Progenitor cell of endocrine pancreas (in vitro differentiated cells): ENCODE measurements at regions not wholly inside any gene's neighbourhood (a gene's known extent, or its start where the extent isn't known, plus 50 kb on each side); places are given as distances from the start of the nearest gene placed in this dataset.
"Not testable (repeated sequence)": the region's sequence is repeated elsewhere in the genome, so short reads cannot be mapped to it uniquely, and the experiment has no call there.

ENCODE experiments used
- DNase-seq: peaks from one replicate; pipeline ENCODE4 v3.0.0; 2021; ENCODE audit warnings: low spot score; ENCODE audit not compliant: unreplicated experiment
- H3K27ac Mint-ChIP-seq: 2 replicates; pipeline ENCODE4 v1.8.0; 2021; ENCODE audit warnings: mild to moderate bottlenecking, moderate library complexity, mixed read lengths
- H3K27me3 Mint-ChIP-seq: 2 replicates; pipeline ENCODE4 v1.8.0; 2021; ENCODE audit warnings: mixed read lengths
- H3K36me3 Mint-ChIP-seq: 2 replicates; pipeline ENCODE4 v1.8.0; 2022; ENCODE audit warnings: mixed read lengths; ENCODE audit not compliant: insufficient read depth
- H3K4me1 Mint-ChIP-seq: 2 replicates; pipeline ENCODE4 v1.8.0; 2021; ENCODE audit warnings: low read depth, mixed read lengths
- H3K4me3 Mint-ChIP-seq: 2 replicates; pipeline ENCODE4 v1.8.0; 2021; ENCODE audit warnings: low read depth, mild to moderate bottlenecking, moderate library complexity, mixed read lengths
- H3K9me3 Mint-ChIP-seq: 2 replicates; pipeline ENCODE4 v1.8.0; 2021; ENCODE audit warnings: low read depth, mixed read lengths
- CTCF ChIP-seq: fragments of 200-600 bp; sonication (generic); IDR thresholded peaks from one replicate; pipeline ENCODE4 v1.5.0; 2021; ENCODE audit warnings: antibody characterized with exemption, mild to moderate bottlenecking; ENCODE audit not compliant: unreplicated experiment

- no peak for TF ChIP-seq CTCF
- peaks cover 6% of the 10 kb centered on the region for H3K27me3 Mint-ChIP-seq
- no peak for DNase-seq
- H3K4me1 Mint-ChIP-seq, result no peaks in the 10 kb centered on the region
- no peaks in the 10 kb centered on the region for H3K36me3 Mint-ChIP-seq
- H3K4me3 Mint-ChIP-seq, result no peak overlapping the region
- H3K9me3 Mint-ChIP-seq, result peaks cover 3% of the 10 kb centered on the region
- H3K27ac Mint-ChIP-seq, result no peak overlapping the region
These were observed 305.3 kb upstream of the HNRNPA3 start for GRCh38 chr2:176907341-176907740.

DNA sequence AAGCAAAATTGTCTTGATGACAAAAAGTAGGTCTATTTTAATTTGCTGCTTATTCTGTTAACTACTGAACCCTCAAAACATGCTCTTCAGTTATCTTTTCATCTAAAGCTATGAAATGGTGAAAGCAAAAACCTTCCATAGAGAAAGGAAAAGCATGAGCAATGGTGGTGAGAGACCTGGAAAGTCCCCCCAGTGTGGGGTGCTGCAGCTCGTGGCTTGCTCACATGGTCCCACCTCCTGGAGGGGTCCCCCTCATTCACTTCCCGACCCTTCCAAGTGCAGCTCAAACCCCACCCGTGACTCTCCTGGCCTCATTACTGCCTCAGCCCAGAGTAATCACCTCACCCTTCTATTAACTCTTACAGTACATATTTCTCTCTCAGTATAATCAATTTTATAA is 301.8 kb upstream of the HNRNPA3 start:
- no peak overlapping the region for H3K27ac Mint-ChIP-seq
- no peaks in the 10 kb centered on the region for H3K36me3 Mint-ChIP-seq
- peaks cover 4% of the 10 kb centered on the region for H3K27me3 Mint-ChIP-seq

DNA sequence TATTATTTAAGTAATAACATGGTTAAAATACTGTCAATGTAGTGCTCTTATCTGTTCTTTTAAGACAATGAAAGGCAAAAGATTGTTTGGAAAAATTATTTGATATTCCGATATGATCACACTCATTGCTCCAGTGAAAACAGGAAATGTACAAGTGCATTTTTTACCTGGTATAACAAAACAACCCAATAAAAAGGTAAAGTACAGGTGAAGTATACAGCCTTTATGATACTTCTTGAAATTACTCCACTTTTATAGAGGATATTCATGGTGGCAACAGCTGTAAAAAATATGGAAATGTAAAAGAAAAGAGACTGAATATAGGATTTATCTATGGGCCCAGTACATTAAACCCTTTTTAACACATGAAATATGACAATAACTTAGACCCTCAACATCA is 298.6 kb upstream of the HNRNPA3 start:
- DNase-seq, result no peak
- no peaks in the 10 kb centered on the region for H3K36me3 Mint-ChIP-seq
- no peak for TF ChIP-seq CTCF
- H3K27me3 Mint-ChIP-seq, result no peaks in the 10 kb centered on the region
- H3K4me3 Mint-ChIP-seq, result no peak overlapping the region
- no peaks in the 10 kb centered on the region for H3K4me1 Mint-ChIP-seq
- no peaks in the 10 kb centered on the region for H3K9me3 Mint-ChIP-seq
- H3K27ac Mint-ChIP-seq, result no peak overlapping the region

More for the DNA sequence above, 301.8 kb upstream of the HNRNPA3 start:
- TF ChIP-seq CTCF, result no peak
- no peaks in the 10 kb centered on the region for H3K4me1 Mint-ChIP-seq
- no peaks in the 10 kb centered on the region for H3K9me3 Mint-ChIP-seq
- DNase-seq, result no peak
- H3K4me3 Mint-ChIP-seq, result no peak overlapping the region

DNA sequence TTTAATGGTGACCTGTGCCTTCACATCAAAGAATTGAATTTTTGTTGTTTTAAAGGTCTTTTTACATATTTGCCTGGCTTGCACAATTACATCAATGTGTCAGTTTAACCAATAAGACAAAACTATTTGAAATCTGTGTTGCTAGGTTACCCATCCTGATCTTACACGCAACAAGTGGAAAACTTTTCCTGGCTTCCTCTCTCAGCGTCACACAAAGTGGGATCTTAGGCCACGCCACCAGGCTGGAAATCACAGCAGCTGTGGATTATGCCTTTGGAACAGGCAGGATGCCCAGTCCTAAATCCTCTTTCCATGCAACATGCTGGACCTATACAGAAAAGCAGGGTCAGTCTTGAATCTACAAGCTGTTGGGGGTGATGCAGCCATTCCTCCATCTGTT is 298.2 kb upstream of the HNRNPA3 start:
- Mint-ChIP-seq H3K4me3 (no peak overlapping the region), H3K27ac (no peak overlapping the region), H3K27me3 (no peaks in the 10 kb centered on the region), H3K4me1 (no peaks in the 10 kb centered on the region), H3K36me3 (no peaks in the 10 kb centered on the region), H3K9me3 (no peaks in the 10 kb centered on the region)
- TF ChIP-seq CTCF, result no peak
- DNase-seq, result no peak

- not testable (repeated sequence) for H3K9me3 Mint-ChIP-seq, H3K4me1 Mint-ChIP-seq, H3K36me3 Mint-ChIP-seq
These were observed 290.0 kb upstream of the HNRNPA3 start for GRCh38 chr2:176922545-176922944.

GRCh38 chr2:176923205-176923604 is 289.4 kb upstream of the HNRNPA3 start:
- DNase-seq, result no peak
- H3K36me3 Mint-ChIP-seq, result no peaks in the 10 kb centered on the region
- H3K4me1 Mint-ChIP-seq, result no peaks in the 10 kb centered on the region
- no peaks in the 10 kb centered on the region for H3K27me3 Mint-ChIP-seq
- H3K4me3 Mint-ChIP-seq, result no peak overlapping the region
- no peak overlapping the region for H3K27ac Mint-ChIP-seq
- H3K9me3 Mint-ChIP-seq, result no peaks in the 10 kb centered on the region
- TF ChIP-seq CTCF, result no peak

More at GRCh38 chr2:176922545-176922944, 290.0 kb upstream of the HNRNPA3 start:
- not testable (repeated sequence) for H3K27me3 Mint-ChIP-seq, DNase-seq, H3K27ac Mint-ChIP-seq, H3K4me3 Mint-ChIP-seq
